A673 (cell line): ENCODE measurements at regions not wholly inside any gene's neighbourhood (a gene's known extent, or its start where the extent isn't known, plus 50 kb on each side); places are given as distances from the start of the nearest gene placed in this dataset.

Experiments
- EZH2 ChIP-seq: fragments of 200-600 bp; sonication (generic); IDR thresholded peaks from 2 replicates; pipeline ENCODE4 v1.6.1; 2017; ENCODE audit warnings: borderline replicate concordance, low read depth, mild to moderate bottlenecking, mixed read lengths, antibody characterized with exemption, low read length; ENCODE audit not compliant: poor library complexity, severe bottlenecking
- TF ChIP-seq, protein P1 (sequence below): fragments of 300-800, 200-600 bp; sonication (generic); conservative IDR thresholded peaks from 2 replicates; pipeline ENCODE4 v1.5.1; 2017; ENCODE audit warnings: low read depth, mild to moderate bottlenecking, antibody characterized with exemption, low read length, moderate library complexity, mixed read lengths

- TF ChIP-seq, protein P1, sequence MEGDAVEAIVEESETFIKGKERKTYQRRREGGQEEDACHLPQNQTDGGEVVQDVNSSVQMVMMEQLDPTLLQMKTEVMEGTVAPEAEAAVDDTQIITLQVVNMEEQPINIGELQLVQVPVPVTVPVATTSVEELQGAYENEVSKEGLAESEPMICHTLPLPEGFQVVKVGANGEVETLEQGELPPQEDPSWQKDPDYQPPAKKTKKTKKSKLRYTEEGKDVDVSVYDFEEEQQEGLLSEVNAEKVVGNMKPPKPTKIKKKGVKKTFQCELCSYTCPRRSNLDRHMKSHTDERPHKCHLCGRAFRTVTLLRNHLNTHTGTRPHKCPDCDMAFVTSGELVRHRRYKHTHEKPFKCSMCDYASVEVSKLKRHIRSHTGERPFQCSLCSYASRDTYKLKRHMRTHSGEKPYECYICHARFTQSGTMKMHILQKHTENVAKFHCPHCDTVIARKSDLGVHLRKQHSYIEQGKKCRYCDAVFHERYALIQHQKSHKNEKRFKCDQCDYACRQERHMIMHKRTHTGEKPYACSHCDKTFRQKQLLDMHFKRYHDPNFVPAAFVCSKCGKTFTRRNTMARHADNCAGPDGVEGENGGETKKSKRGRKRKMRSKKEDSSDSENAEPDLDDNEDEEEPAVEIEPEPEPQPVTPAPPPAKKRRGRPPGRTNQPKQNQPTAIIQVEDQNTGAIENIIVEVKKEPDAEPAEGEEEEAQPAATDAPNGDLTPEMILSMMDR = no peak
- TF ChIP-seq EZH2 = no peak
Observed at GRCh38 chr2:776487-776886, 99.3 kb upstream of the TMEM18 start.
